ENCODE measurements at regions not wholly inside any gene's neighbourhood (a gene's known extent, or its start where the extent isn't known, plus 50 kb on each side); places are given as distances from the start of the nearest gene placed in this dataset.

DNA sequence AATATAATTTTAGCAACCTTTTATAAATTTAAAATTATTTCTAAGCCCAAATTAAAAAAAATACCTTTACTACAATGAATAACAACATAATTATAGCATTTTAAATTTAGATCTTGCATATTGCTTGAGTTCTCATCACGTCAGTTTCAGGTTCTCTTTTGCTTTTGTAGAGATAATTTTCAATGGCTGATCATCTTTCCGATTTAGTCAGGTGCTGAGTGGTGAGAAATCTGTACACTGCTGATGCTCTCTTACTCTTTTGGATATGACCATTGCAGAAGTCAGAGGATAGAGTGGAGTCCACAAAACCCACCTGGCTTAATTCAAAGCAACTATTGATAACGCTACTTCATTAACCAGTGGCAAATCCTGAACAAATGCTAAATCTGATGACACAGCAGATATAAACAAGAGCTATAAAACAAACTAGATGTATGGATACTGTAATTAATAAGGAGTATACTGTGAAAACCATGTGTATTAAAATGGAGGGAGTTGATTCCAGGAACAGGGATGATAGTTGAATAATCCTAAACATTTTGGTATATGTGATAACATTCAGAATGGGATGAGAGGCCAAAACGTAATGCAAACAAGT, 394.8 kb downstream of the CSNK1G3 start:
- H3K36me3 Mint-ChIP-seq (ENCODE audit: insufficient read depth), result no peaks in the 10 kb centered on the region
- no peaks in the 10 kb centered on the region for H3K9me3 Mint-ChIP-seq (ENCODE audit: low read depth)
- no peak overlapping the region for H3K4me3 Mint-ChIP-seq (ENCODE audit: low read depth)
- DNase-seq (ENCODE audit: low spot score, unreplicated experiment), result no peak
- H3K27me3 Mint-ChIP-seq, result no peaks in the 10 kb centered on the region
- TF ChIP-seq, protein P1, sequence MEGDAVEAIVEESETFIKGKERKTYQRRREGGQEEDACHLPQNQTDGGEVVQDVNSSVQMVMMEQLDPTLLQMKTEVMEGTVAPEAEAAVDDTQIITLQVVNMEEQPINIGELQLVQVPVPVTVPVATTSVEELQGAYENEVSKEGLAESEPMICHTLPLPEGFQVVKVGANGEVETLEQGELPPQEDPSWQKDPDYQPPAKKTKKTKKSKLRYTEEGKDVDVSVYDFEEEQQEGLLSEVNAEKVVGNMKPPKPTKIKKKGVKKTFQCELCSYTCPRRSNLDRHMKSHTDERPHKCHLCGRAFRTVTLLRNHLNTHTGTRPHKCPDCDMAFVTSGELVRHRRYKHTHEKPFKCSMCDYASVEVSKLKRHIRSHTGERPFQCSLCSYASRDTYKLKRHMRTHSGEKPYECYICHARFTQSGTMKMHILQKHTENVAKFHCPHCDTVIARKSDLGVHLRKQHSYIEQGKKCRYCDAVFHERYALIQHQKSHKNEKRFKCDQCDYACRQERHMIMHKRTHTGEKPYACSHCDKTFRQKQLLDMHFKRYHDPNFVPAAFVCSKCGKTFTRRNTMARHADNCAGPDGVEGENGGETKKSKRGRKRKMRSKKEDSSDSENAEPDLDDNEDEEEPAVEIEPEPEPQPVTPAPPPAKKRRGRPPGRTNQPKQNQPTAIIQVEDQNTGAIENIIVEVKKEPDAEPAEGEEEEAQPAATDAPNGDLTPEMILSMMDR (IDR thresholded peaks at IDR 0.05; ENCODE audit: unreplicated experiment), result no peak
- H3K27ac Mint-ChIP-seq, result no peak overlapping the region
- H3K4me1 Mint-ChIP-seq (ENCODE audit: low read depth), result peaks cover 3% of the 10 kb centered on the region

DNA sequence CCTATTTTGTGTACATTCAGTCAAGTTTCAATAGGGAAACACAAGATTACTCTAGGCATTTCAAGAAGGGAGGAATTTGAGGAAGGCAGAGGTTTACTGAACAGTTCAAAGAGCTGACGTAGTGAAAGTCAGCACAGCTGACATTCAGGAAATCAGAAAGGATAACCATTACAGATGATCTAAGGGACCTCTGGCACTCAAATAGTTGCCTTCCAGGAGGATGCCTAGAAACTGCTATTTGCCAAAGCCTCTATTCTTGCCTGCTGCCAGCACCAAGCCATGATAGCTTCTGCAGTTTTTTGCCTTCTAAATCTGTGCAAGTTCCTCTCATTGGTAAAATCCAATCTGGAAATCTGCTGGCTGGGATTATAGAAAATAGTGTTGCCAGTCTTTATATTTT, 373.1 kb downstream of the CSNK1G3 start:
- Mint-ChIP-seq H3K27me3 (no peaks in the 10 kb centered on the region), H3K4me1 (ENCODE audit: low read depth) (peaks cover 37% of the 10 kb centered on the region), H3K36me3 (ENCODE audit: insufficient read depth) (peaks cover 2% of the 10 kb centered on the region), H3K9me3 (ENCODE audit: low read depth) (peaks cover 8% of the 10 kb centered on the region), H3K27ac (no peak overlapping the region), H3K4me3 (ENCODE audit: low read depth) (no peak overlapping the region)
- DNase-seq (ENCODE audit: low spot score, unreplicated experiment), result no peak
- TF ChIP-seq, protein P1 (IDR thresholded peaks at IDR 0.05; ENCODE audit: unreplicated experiment), result no peak

DNA sequence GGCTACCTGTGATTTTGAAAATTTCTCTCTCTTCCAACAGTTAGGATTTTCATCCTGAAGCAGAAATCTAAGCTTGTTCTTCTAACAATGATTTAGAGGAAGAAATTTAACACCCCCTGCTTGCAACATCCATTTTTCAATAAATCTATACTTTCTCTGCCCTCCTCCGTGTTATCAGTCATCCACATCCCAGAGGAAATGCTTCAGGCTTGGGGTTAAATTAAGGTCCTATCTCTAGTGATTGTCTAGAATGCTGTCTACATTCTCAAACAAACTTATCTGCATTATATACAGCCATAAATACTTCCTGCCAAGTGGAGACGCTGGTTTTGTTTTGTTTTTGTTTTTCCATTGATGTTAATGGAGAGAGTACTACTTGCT, 371.0 kb downstream of the CSNK1G3 start:
- Mint-ChIP-seq H3K4me3 (ENCODE audit: low read depth) (peak overlapping the region; percentile 17), H3K36me3 (ENCODE audit: insufficient read depth) (peaks cover 1% of the 10 kb centered on the region), H3K9me3 (ENCODE audit: low read depth) (peaks cover 6% of the 10 kb centered on the region), H3K27ac (peak overlapping the region; percentile 27), H3K27me3 (no peaks in the 10 kb centered on the region), H3K4me1 (ENCODE audit: low read depth) (peaks cover 37% of the 10 kb centered on the region)
- TF ChIP-seq, protein P1 (IDR thresholded peaks at IDR 0.05; ENCODE audit: unreplicated experiment), result no peak
- no peak for DNase-seq (ENCODE audit: low spot score, unreplicated experiment)

DNA sequence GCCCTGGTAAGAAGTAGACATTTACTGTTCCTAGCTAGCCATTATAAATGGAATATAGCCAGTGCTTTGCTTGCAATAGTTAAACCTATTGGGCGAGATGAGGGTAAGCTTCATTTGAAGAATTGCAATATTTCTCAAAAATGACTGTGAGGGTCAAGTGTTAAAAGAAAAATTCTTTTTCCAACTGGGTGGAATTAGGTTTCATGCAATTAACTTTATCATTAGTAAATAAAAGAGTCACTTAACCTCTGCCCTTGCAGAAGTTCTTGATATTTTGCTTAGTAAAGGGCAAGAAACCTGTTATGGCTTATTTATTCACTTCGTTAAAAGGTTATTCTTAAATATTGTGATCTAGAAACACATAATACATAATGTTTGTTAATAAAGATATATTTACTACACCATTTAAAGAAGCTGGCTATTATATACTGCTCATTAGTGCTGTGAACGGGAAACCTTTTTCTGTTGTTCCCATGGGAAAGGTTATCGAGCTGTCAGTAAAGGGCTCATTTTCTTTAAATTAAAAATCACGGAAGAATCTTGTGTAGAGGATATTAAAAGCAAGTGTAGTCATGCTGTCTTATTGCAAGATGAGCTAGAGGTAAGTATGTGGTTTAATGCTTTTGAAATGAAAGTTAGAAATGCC, 370.5 kb downstream of the CSNK1G3 start:
- peak overlapping the region; percentile 17 for H3K4me3 Mint-ChIP-seq (ENCODE audit: low read depth)

DNA sequence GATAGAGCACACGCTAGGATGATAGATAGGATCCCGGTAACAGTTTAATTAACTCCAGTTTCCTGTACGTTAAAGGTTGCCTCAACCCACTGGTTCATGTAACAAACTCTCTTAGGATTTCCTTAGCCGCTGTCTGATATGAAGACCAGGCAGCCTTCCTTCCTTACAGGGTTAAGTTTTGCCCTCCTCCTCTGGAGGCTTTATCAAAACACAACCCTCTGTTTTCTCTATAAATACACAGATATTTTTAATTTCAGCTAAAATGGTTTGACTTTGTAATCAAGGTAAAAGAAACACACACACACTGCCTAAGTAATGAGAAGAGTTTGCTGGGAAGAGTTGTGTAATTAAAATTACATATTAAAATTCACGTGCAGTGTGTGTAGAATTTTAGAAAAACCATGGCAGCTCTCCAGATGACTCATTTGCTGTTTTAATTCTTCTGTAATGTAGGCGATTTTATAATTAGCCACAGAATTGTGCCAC, 369.8 kb downstream of the CSNK1G3 start:
- H3K27ac Mint-ChIP-seq, result peak overlapping the region; percentile 97
- no peak for DNase-seq (ENCODE audit: low spot score, unreplicated experiment)
- H3K4me3 Mint-ChIP-seq (ENCODE audit: low read depth), result peak overlapping the region; percentile 57
- TF ChIP-seq, protein P1 (IDR thresholded peaks at IDR 0.05; ENCODE audit: unreplicated experiment), result no peak
- no peaks in the 10 kb centered on the region for H3K27me3 Mint-ChIP-seq
- peaks cover 36% of the 10 kb centered on the region for H3K4me1 Mint-ChIP-seq (ENCODE audit: low read depth)
- peaks cover 1% of the 10 kb centered on the region for H3K36me3 Mint-ChIP-seq (ENCODE audit: insufficient read depth)
- H3K9me3 Mint-ChIP-seq (ENCODE audit: low read depth), result peaks cover 6% of the 10 kb centered on the region

More for the DNA sequence above, 370.5 kb downstream of the CSNK1G3 start:
- TF ChIP-seq, protein P1 (IDR thresholded peaks at IDR 0.05; ENCODE audit: unreplicated experiment), result no peak
- Mint-ChIP-seq H3K4me1 (ENCODE audit: low read depth) (peaks cover 35% of the 10 kb centered on the region), H3K36me3 (ENCODE audit: insufficient read depth) (peaks cover 1% of the 10 kb centered on the region), H3K27ac (peak overlapping the region; percentile 27), H3K27me3 (no peaks in the 10 kb centered on the region), H3K9me3 (ENCODE audit: low read depth) (peaks cover 6% of the 10 kb centered on the region)
- DNase-seq (ENCODE audit: low spot score, unreplicated experiment), result no peak
